ENCODE measurements at regions not wholly inside any gene's neighbourhood (a gene's known extent, or its start where the extent isn't known, plus 50 kb on each side); places are given as distances from the start of the nearest gene placed in this dataset.

- intact Hi-C loops (cut with DNase I): no loop called here
- Histone ChIP-seq H3K4me3 (no peak overlapping the region), H3K27me3 (ENCODE audit: low read depth) (no peaks in the 10 kb centered on the region), H3K9me3 (no peaks in the 10 kb centered on the region), H3K36me3 (no peaks in the 10 kb centered on the region), H3K27ac (no peak overlapping the region), H3K4me1 (peaks cover 6% of the 10 kb centered on the region)
- ATAC-seq (peak; percentile 61 to 74), DNase-seq (no peak)
- TF ChIP-seq CTCF (IDR thresholded peaks at IDR 0.05): peak; percentile 60
These were observed 679.9 kb upstream of the CCDC179 start for GRCh38 chr11:23540101-23540561.

DNA sequence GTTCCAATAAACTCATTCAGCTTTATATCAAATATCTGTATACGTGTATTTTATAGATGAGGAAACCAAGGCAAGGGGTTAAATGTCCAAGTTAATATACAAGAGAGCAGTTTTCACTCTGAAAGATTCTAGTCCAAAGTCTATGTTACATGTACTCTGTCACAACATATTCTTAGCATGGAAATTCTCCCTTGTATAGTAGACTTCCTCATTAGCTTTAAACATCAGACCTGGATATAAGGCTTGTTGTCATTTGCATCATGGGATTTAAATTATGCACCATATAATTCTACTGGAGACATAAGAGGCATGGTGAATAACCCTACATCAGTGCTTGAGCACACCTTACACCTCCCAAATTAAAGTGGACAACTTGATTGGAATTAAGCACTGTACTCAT lies 681.9 kb upstream of the CCDC179 start:
- Histone ChIP-seq H3K4me3 (no peak overlapping the region), H3K27ac (no peak overlapping the region), H3K4me1 (peaks cover 6% of the 10 kb centered on the region), H3K27me3 (ENCODE audit: low read depth) (no peaks in the 10 kb centered on the region), H3K36me3 (no peaks in the 10 kb centered on the region), H3K9me3 (no peaks in the 10 kb centered on the region)
- intact Hi-C loops (cut with DNase I): no loop called here
- DNase-seq: no peak
- ATAC-seq: no peak
- no peak for TF ChIP-seq CTCF (IDR thresholded peaks at IDR 0.05)

DNA sequence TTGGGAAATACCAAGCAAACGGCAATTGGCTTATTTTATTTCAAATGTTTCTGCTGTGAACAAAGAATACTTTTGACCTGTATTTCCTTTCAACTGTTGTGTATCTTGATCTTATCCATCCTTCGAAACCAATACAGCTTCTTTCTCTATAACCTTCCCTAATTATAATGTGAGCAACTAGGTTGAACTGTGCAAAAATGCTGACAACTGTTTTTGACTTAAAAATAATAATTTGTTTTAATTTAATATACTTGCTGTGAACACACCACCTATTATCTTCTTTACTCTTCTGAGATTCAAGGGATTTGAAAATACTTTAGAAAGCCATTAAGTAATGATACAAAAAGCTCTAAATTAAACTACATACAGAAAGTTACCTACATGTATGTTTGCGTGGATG lies 682.5 kb upstream of the CCDC179 start:
- intact Hi-C loops (cut with DNase I): no loop called here
- TF ChIP-seq CTCF (IDR thresholded peaks at IDR 0.05): no peak
- Histone ChIP-seq H3K27me3 (ENCODE audit: low read depth) (no peaks in the 10 kb centered on the region), H3K27ac (no peak overlapping the region), H3K4me1 (peaks cover 6% of the 10 kb centered on the region), H3K9me3 (no peaks in the 10 kb centered on the region), H3K4me3 (no peak overlapping the region), H3K36me3 (no peaks in the 10 kb centered on the region)
- DNase-seq (no peak), ATAC-seq (no peak)

DNA sequence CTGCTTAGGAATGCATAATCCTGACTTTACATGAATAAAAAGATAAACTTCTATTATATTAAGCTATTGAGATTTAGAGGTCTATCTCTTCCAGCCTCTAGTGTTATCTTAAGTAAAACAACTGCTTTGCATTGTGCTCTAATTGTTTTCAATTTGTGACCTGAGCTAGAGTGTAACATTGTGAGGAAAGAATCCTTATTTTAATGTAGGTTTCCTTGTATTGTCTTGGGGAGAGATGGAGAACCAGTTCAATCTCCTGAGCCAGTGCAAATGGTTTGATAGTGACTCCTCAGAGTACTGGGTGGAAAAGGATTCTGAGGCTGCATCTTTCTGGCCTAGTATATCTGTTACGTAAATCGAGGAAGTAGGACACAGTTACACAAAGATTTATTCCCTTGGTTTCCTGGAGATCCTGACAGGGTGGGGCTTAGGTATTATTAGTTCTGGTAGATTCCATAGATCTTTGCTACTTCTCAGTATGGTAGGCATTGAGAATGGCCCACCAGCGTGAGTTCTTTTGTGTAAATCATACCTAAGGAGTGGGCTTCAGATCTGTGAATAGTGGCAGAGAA lies 683.5 kb upstream of the CCDC179 start:
- H3K27me3 ChIP-seq (ENCODE audit: low read depth): no peaks in the 10 kb centered on the region
- DNase-seq: no peak
- no peak overlapping the region for H3K4me3 ChIP-seq
- intact Hi-C loops (cut with DNase I): no loop called here
- no peak for ATAC-seq
- peaks cover 6% of the 10 kb centered on the region for H3K4me1 ChIP-seq
- no peaks in the 10 kb centered on the region for H3K9me3 ChIP-seq
- no peaks in the 10 kb centered on the region for H3K36me3 ChIP-seq
- TF ChIP-seq CTCF (IDR thresholded peaks at IDR 0.05): no peak
- H3K27ac ChIP-seq: no peak overlapping the region

GRCh38 chr11:23551706-23552105 lies 691.4 kb upstream of the CCDC179 start:
- Histone ChIP-seq H3K4me3 (no peak overlapping the region), H3K9me3 (no peaks in the 10 kb centered on the region), H3K36me3 (no peaks in the 10 kb centered on the region), H3K4me1 (no peaks in the 10 kb centered on the region), H3K27me3 (ENCODE audit: low read depth) (no peaks in the 10 kb centered on the region), H3K27ac (no peak overlapping the region)
- ATAC-seq: no peak
- DNase-seq: no peak
- intact Hi-C loops (cut with DNase I): no loop called here
- no peak for TF ChIP-seq CTCF (IDR thresholded peaks at IDR 0.05)

All from lower lobe of right lung (tissue), 2 donors.